ENCODE measurements at regions not wholly inside any gene's neighbourhood (a gene's known extent, or its start where the extent isn't known, plus 50 kb on each side); places are given as distances from the start of the nearest gene placed in this dataset.

DNA sequence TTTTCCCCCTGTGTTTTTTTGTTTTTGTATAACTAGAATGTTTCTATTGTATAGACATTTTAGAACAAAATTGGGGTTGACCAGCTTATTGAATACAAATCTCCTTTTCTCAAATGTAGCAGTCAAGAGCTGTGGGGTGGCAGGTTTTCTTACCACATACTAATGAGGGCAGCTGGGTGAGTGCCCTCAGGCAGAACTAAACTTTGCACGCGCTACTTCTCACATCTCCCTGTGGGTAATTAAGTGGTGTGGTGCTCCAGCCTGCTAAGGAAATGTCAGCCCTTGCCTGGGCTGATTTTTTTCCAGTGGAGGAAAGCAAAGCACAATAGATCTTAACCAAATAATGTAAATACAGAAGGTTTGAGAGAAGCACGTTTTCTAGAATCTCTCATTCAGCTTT is 717.6 kb upstream of the TENM3 start:
- Histone ChIP-seq H3K18ac (ENCODE audit: low read length) (no peak overlapping the region), H2AFZ (ENCODE audit: insufficient read depth, low read length, poor library complexity) (no peak overlapping the region), H3K14ac (ENCODE audit: low read length) (no peak overlapping the region), H3K79me1 (ENCODE audit: low read length) (no peaks in the 10 kb centered on the region), H3K9me3 (ENCODE audit: insufficient read depth, low read depth, low read length) (no peaks in the 10 kb centered on the region), H2BK5ac (ENCODE audit: low read depth, low read length, poor library complexity) (no peak overlapping the region), H3K4me1 (ENCODE audit: control insufficient read depth in 1 of 2, insufficient read depth in 2 of 2, low read length in 2 of 2) (no peaks in the 10 kb centered on the region), H2BK12ac (ENCODE audit: low read length) (no peak overlapping the region), H3K4me3 (ENCODE audit: low read depth, low read length) (no peak overlapping the region), H3K27me3 (ENCODE audit: insufficient read depth, low read length) (no peaks in the 10 kb centered on the region), H4K12ac (ENCODE audit: low read depth, low read length) (no peak overlapping the region), H4K91ac (ENCODE audit: low read depth, low read length) (no peak overlapping the region), H3K36me3 (ENCODE audit: control insufficient read depth in 1 of 2, insufficient read depth in 2 of 2, low read length in 2 of 2) (no peaks in the 10 kb centered on the region), H3K23ac (ENCODE audit: low read length) (no peak overlapping the region), H3K4ac (ENCODE audit: low read depth, low read length) (no peak overlapping the region), H3K27ac (ENCODE audit: low read depth, low read length) (no peak overlapping the region), H3K4me2 (ENCODE audit: low read length) (no peak overlapping the region), H2BK120ac (ENCODE audit: insufficient read depth, low read length, poor library complexity) (no peak overlapping the region), H4K8ac (ENCODE audit: low read depth, low read length) (no peak overlapping the region), H3K79me2 (ENCODE audit: control insufficient read depth, insufficient read depth, low read length, poor library complexity) (no peaks in the 10 kb centered on the region), H3K9ac (ENCODE audit: low read length) (no peak overlapping the region), H2AK5ac (ENCODE audit: low read length) (no peak overlapping the region)
- peak in 1 of 2 donors; percentile 20 for DNase-seq
- WGBS (ENCODE audit: extremely low coverage, insufficient coverage, insufficient read length), result no CpG with 5 or more reads among the region's 3 CpGs

- H3K27me3 ChIP-seq (ENCODE audit: insufficient read depth, low read length), result no peaks in the 10 kb centered on the region
- WGBS (ENCODE audit: extremely low coverage, insufficient coverage, insufficient read length), result no CpG with 5 or more reads among the region's 4 CpGs
These were observed 714.5 kb upstream of the TENM3 start for GRCh38 chr4:181528570-181529184.

GRCh38 chr4:181529537-181529936 is 713.7 kb upstream of the TENM3 start:
- H3K4me2 ChIP-seq (ENCODE audit: low read length), result no peak overlapping the region
- no peak overlapping the region for H4K91ac ChIP-seq (ENCODE audit: low read depth, low read length)

More at GRCh38 chr4:181528570-181529184, 714.5 kb upstream of the TENM3 start:
- no peak overlapping the region for H3K18ac ChIP-seq (ENCODE audit: low read length)
- no peaks in the 10 kb centered on the region for H3K36me3 ChIP-seq (ENCODE audit: control insufficient read depth in 1 of 2, insufficient read depth in 2 of 2, low read length in 2 of 2)
- no peak overlapping the region for H4K8ac ChIP-seq (ENCODE audit: low read depth, low read length)
- no peak overlapping the region for H3K23ac ChIP-seq (ENCODE audit: low read length)
- no peak overlapping the region for H3K4ac ChIP-seq (ENCODE audit: low read depth, low read length)
- H4K91ac ChIP-seq (ENCODE audit: low read depth, low read length), result no peak overlapping the region
- H2AK5ac ChIP-seq (ENCODE audit: low read length), result no peak overlapping the region
- H3K4me3 ChIP-seq (ENCODE audit: low read depth, low read length), result no peak overlapping the region
- no peak overlapping the region for H2AFZ ChIP-seq (ENCODE audit: insufficient read depth, low read length, poor library complexity)
- H3K79me2 ChIP-seq (ENCODE audit: control insufficient read depth, insufficient read depth, low read length, poor library complexity), result no peaks in the 10 kb centered on the region
- no peak overlapping the region for H3K14ac ChIP-seq (ENCODE audit: low read length)
- H3K9ac ChIP-seq (ENCODE audit: low read length), result no peak overlapping the region
- H3K79me1 ChIP-seq (ENCODE audit: low read length), result no peaks in the 10 kb centered on the region
- no peak overlapping the region for H2BK12ac ChIP-seq (ENCODE audit: low read length)
- DNase-seq, result peak; percentile 60 to 89
- H3K27ac ChIP-seq (ENCODE audit: low read depth, low read length), result no peak overlapping the region
- H3K9me3 ChIP-seq (ENCODE audit: insufficient read depth, low read depth, low read length), result no peaks in the 10 kb centered on the region
- no peaks in the 10 kb centered on the region for H3K4me1 ChIP-seq (ENCODE audit: control insufficient read depth in 1 of 2, insufficient read depth in 2 of 2, low read length in 2 of 2)
- no peak overlapping the region for H3K4me2 ChIP-seq (ENCODE audit: low read length)
- no peak overlapping the region for H2BK5ac ChIP-seq (ENCODE audit: low read depth, low read length, poor library complexity)
- H2BK120ac ChIP-seq (ENCODE audit: insufficient read depth, low read length, poor library complexity), result no peak overlapping the region
- no peak overlapping the region for H4K12ac ChIP-seq (ENCODE audit: low read depth, low read length)

GRCh38 chr4:181536196-181536746 is 706.9 kb upstream of the TENM3 start:
- no peak overlapping the region for H3K18ac ChIP-seq (ENCODE audit: low read length)
- no CpG with 5 or more reads among the region's 4 CpGs for WGBS (ENCODE audit: extremely low coverage, insufficient coverage, insufficient read length)
- H3K14ac ChIP-seq (ENCODE audit: low read length), result no peak overlapping the region

More at GRCh38 chr4:181529537-181529936, 713.7 kb upstream of the TENM3 start:
- Histone ChIP-seq H2AK5ac (ENCODE audit: low read length) (no peak overlapping the region), H4K12ac (ENCODE audit: low read depth, low read length) (no peak overlapping the region), H3K14ac (ENCODE audit: low read length) (no peak overlapping the region), H4K8ac (ENCODE audit: low read depth, low read length) (no peak overlapping the region), H3K36me3 (ENCODE audit: control insufficient read depth in 1 of 2, insufficient read depth in 2 of 2, low read length in 2 of 2) (no peaks in the 10 kb centered on the region), H3K23ac (ENCODE audit: low read length) (no peak overlapping the region), H2BK5ac (ENCODE audit: low read depth, low read length, poor library complexity) (no peak overlapping the region), H3K79me1 (ENCODE audit: low read length) (no peaks in the 10 kb centered on the region), H3K9ac (ENCODE audit: low read length) (no peak overlapping the region), H3K4me1 (ENCODE audit: control insufficient read depth in 1 of 2, insufficient read depth in 2 of 2, low read length in 2 of 2) (no peaks in the 10 kb centered on the region), H2AFZ (ENCODE audit: insufficient read depth, low read length, poor library complexity) (no peak overlapping the region), H3K18ac (ENCODE audit: low read length) (no peak overlapping the region), H3K27me3 (ENCODE audit: insufficient read depth, low read length) (no peaks in the 10 kb centered on the region), H3K9me3 (ENCODE audit: insufficient read depth, low read depth, low read length) (no peaks in the 10 kb centered on the region), H2BK12ac (ENCODE audit: low read length) (no peak overlapping the region), H3K4me3 (ENCODE audit: low read depth, low read length) (no peak overlapping the region), H3K79me2 (ENCODE audit: control insufficient read depth, insufficient read depth, low read length, poor library complexity) (no peaks in the 10 kb centered on the region), H3K27ac (ENCODE audit: low read depth, low read length) (no peak overlapping the region), H3K4ac (ENCODE audit: low read depth, low read length) (no peak overlapping the region), H2BK120ac (ENCODE audit: insufficient read depth, low read length, poor library complexity) (no peak overlapping the region)
- DNase-seq, result no peak
- no CpG with 5 or more reads among the region's 4 CpGs for WGBS (ENCODE audit: extremely low coverage, insufficient coverage, insufficient read length)

More at GRCh38 chr4:181536196-181536746, 706.9 kb upstream of the TENM3 start:
- no peak overlapping the region for H4K91ac ChIP-seq (ENCODE audit: low read depth, low read length)
- H3K23ac ChIP-seq (ENCODE audit: low read length), result no peak overlapping the region
- no peak overlapping the region for H4K8ac ChIP-seq (ENCODE audit: low read depth, low read length)
- no peaks in the 10 kb centered on the region for H3K27me3 ChIP-seq (ENCODE audit: insufficient read depth, low read length)
- no peaks in the 10 kb centered on the region for H3K79me2 ChIP-seq (ENCODE audit: control insufficient read depth, insufficient read depth, low read length, poor library complexity)
- H3K4me3 ChIP-seq (ENCODE audit: low read depth, low read length), result no peak overlapping the region
- no peak overlapping the region for H4K12ac ChIP-seq (ENCODE audit: low read depth, low read length)
- no peak overlapping the region for H2AK5ac ChIP-seq (ENCODE audit: low read length)
- no peaks in the 10 kb centered on the region for H3K79me1 ChIP-seq (ENCODE audit: low read length)
- no peak overlapping the region for H3K9ac ChIP-seq (ENCODE audit: low read length)
- no peak overlapping the region for H3K4ac ChIP-seq (ENCODE audit: low read depth, low read length)
- H3K27ac ChIP-seq (ENCODE audit: low read depth, low read length), result no peak overlapping the region
- H3K4me2 ChIP-seq (ENCODE audit: low read length), result no peak overlapping the region
- H3K36me3 ChIP-seq (ENCODE audit: control insufficient read depth in 1 of 2, insufficient read depth in 2 of 2, low read length in 2 of 2), result no peaks in the 10 kb centered on the region
- H3K4me1 ChIP-seq (ENCODE audit: control insufficient read depth in 1 of 2, insufficient read depth in 2 of 2, low read length in 2 of 2), result no peaks in the 10 kb centered on the region
- no peak overlapping the region for H2AFZ ChIP-seq (ENCODE audit: insufficient read depth, low read length, poor library complexity)
- H2BK12ac ChIP-seq (ENCODE audit: low read length), result no peak overlapping the region
- no peak overlapping the region for H2BK5ac ChIP-seq (ENCODE audit: low read depth, low read length, poor library complexity)
- peaks cover 2% of the 10 kb centered on the region for H3K9me3 ChIP-seq (ENCODE audit: insufficient read depth, low read depth, low read length)
- no peak overlapping the region for H2BK120ac ChIP-seq (ENCODE audit: insufficient read depth, low read length, poor library complexity)
- no peak for DNase-seq
